Large intestine (tissue), 3 donors: ENCODE measurements at regions not wholly inside any gene's neighbourhood (a gene's known extent, or its start where the extent isn't known, plus 50 kb on each side); places are given as distances from the start of the nearest gene placed in this dataset.

ENCODE experiments used
- DNase-seq, 2 donors: peaks; one replicate each; pipeline versions ENCODE4 v3.0.0 to v3.0.0-alpha.2; 2013
- H3K27ac ChIP-seq: one replicate; pipeline ENCODE4 v1.5.1; 2013; ENCODE audit warnings: low read length
- H3K27me3 ChIP-seq: 2 replicates; pipeline ENCODE4 v1.6.1; 2013; ENCODE audit warnings: low read length; ENCODE audit not compliant: control insufficient read depth, insufficient read depth
- H3K36me3 ChIP-seq: 2 replicates; pipeline ENCODE4 v1.6.1; 2013; ENCODE audit warnings: low read length; ENCODE audit not compliant: control insufficient read depth, insufficient read depth
- H3K4me1 ChIP-seq: one replicate; pipeline ENCODE4 v1.6.1; 2013; ENCODE audit warnings: low read length; ENCODE audit not compliant: control insufficient read depth, insufficient read depth
- H3K4me3 ChIP-seq: one replicate; pipeline ENCODE4 v1.5.1; 2013; ENCODE audit warnings: low read length
- H3K9me3 ChIP-seq: one replicate; pipeline ENCODE4 v1.6.1; 2013; ENCODE audit warnings: mild to moderate bottlenecking, low read depth, low read length, moderate library complexity; ENCODE audit not compliant: control insufficient read depth
- WGBS: methylation state at CpG from one replicate; pipeline ENCODE4 v1.1.5; 2013; ENCODE audit warnings: low lambda C conversion rate; ENCODE audit not compliant: insufficient coverage; 5-methylcytosine and 5-hydroxymethylcytosine counted together

DNA sequence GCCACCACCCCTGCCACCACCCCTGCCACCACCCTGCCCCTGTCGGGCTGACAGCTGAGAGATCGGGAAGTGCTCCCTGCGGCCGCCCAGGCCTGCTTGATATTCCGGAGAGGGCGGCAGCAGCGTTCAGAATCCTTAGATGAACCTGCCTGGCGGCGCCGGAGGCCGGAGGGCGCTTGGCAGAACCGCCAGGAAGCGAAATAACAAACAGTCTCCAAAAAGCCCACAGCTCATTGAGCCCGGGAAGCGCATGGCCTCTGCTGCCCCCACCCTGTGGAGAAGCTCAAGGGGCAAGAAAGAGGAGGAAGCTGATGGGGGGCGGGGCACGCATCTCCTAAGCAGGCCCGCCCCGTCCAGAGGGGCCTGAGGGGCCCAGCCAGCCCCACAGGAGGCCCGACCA, 92.2 kb upstream of the MBOAT2 start:
- Histone ChIP-seq H3K27ac (no peak overlapping the region), H3K4me3 (no peak overlapping the region), H3K4me1 (no peaks in the 10 kb centered on the region), H3K36me3 (no peaks in the 10 kb centered on the region), H3K27me3 (peaks cover 5% of the 10 kb centered on the region), H3K9me3 (no peaks in the 10 kb centered on the region)
- DNase-seq, result peak in 1 of 2 donors; percentile 45
- no CpG with 5 or more reads among the region's 21 CpGs for WGBS

DNA sequence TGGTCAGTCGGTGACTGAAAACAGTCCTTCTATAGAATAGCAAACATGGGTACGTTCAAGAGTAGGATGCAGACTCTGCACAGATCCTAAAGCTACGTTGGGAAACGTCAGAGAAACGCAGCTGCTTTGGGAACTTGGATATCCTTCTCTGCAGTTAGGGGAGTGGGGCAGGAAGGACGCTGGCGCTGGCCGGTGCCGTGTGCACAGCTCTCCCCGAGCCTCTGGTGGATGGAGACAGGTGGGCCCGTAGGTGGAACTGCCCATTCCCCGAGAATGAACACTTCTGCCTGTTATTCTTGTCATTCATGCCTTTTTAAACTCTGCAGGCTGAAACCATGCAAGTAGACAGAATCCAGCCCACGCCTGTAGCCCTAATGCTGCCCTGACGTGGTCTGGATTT, 91.7 kb upstream of the MBOAT2 start:
- no peak overlapping the region for H3K27ac ChIP-seq
- H3K27me3 ChIP-seq, result peaks cover 5% of the 10 kb centered on the region
- DNase-seq, result no peak
- no peaks in the 10 kb centered on the region for H3K36me3 ChIP-seq
- no peaks in the 10 kb centered on the region for H3K9me3 ChIP-seq
- H3K4me1 ChIP-seq, result no peaks in the 10 kb centered on the region
- WGBS, result no CpG with 5 or more reads among the region's 14 CpGs
- H3K4me3 ChIP-seq, result no peak overlapping the region

DNA sequence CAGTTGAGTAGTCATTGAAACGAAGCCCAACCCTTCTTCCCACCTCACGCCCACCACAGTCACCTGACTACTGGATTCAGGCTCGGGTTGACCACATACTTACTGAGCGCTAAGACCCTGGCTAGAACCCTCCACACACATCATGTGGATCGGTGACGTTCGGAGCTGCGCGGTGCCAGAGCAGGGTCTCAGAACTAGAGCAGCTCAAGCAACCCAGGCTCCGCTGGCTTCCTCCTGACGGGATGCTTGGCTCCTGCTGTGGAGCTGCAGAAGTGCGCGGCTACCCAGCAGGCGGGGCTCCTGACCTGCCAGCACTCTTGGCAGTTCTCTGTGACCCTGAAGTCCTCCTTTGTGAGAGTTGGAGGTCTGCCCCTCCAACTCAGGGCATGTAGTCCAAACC, 90.6 kb upstream of the MBOAT2 start:
- Histone ChIP-seq H3K27ac (no peak overlapping the region), H3K4me1 (no peaks in the 10 kb centered on the region), H3K9me3 (no peaks in the 10 kb centered on the region), H3K36me3 (no peaks in the 10 kb centered on the region), H3K4me3 (no peak overlapping the region), H3K27me3 (peaks cover 5% of the 10 kb centered on the region)
- WGBS, result no CpG with 5 or more reads among the region's 14 CpGs
- DNase-seq, result no peak

DNA sequence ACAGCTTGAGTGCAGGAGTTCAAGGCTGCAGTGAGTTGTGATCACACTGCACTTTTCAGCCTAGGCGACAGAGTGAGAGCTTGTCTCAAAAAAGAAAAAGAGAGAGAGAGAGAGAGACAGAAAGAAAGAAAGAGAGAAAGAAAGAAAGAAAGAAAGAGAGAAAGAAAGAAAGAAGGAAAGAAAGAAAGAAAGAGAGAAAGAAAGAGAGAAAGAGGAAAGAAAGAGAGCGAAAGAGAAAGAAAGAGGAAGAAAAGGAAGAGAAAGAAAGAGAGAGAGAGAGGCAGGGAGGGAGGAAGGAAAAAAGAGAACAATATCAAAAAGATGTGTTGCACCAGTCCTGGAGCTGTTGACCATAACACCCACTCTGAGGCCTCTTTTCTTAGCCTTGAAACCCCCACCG, 89.8 kb upstream of the MBOAT2 start:
- Histone ChIP-seq H3K27ac (no peak overlapping the region), H3K27me3 (peaks cover 5% of the 10 kb centered on the region), H3K36me3 (no peaks in the 10 kb centered on the region), H3K4me3 (no peak overlapping the region), H3K4me1 (no peaks in the 10 kb centered on the region), H3K9me3 (no peaks in the 10 kb centered on the region)
- no peak for DNase-seq
- 100% methylated on average over 2 of the region's 3 CpGs for WGBS

DNA sequence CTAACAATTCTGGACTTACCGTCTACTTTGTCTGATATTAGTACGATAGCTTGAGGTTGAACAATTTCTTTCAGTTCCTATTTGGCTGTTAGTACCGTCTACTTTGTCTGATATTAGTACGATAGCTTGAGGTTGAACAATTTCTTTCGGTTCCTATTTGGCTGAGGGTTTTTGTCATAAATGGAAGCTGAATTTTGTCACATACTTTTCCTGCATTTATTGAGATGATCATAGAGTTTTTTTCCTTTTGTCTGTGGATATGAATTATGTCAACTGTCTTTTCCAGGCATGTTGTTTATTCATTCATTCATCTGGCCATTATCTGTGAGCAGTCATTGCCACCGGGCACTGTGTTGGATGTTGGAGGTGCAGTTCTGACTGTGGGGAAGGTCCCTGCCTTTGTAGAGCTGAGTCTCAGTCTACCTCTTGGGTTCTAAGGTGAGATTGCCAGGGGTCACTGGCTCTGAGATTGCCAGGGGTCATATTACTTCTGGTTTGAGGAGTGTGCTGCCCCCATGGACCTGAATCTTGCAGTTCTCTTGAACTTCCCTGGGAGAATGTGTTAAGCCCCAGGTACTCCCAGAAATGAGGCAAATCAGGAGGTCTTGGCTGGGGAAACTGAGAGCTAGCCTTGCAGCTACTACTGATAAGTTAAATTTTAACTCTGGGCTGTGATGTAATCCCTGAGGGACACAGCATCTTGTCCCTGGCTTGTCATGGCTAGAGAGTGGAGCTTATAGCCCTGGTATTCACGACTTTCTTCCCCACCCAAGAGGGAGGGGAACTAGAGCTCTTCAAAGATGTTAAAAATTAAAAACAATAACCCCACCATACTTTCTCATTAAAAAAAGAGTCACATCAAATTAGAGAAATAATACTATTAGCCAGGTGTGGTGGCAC, 89.1 kb upstream of the MBOAT2 start:
- Histone ChIP-seq H3K9me3 (no peaks in the 10 kb centered on the region), H3K36me3 (no peaks in the 10 kb centered on the region), H3K4me3 (no peak overlapping the region), H3K4me1 (no peaks in the 10 kb centered on the region), H3K27me3 (peaks cover 5% of the 10 kb centered on the region), H3K27ac (no peak overlapping the region)
- 100% methylated on average over 1 of the region's 7 CpGs for WGBS
- DNase-seq, result no peak

- no peak overlapping the region for H3K4me3 ChIP-seq
- H3K4me1 ChIP-seq, result no peaks in the 10 kb centered on the region
- H3K27ac ChIP-seq, result no peak overlapping the region
- no peak for DNase-seq
- no peaks in the 10 kb centered on the region for H3K9me3 ChIP-seq
- H3K27me3 ChIP-seq, result peaks cover 5% of the 10 kb centered on the region
- 60% methylated on average over 1 of the region's 1 CpG for WGBS
- H3K36me3 ChIP-seq, result no peaks in the 10 kb centered on the region
Measured at GRCh38 chr2:9091811-9092210, 88.3 kb upstream of the MBOAT2 start.

GRCh38 chr2:9089831-9090230, 86.3 kb upstream of the MBOAT2 start:
- no peak overlapping the region for H3K27ac ChIP-seq
- DNase-seq, result no peak
- no peaks in the 10 kb centered on the region for H3K9me3 ChIP-seq
- no peaks in the 10 kb centered on the region for H3K4me1 ChIP-seq
- WGBS, result 80% methylated on average over 1 of the region's 5 CpGs
- H3K4me3 ChIP-seq, result no peak overlapping the region
- no peaks in the 10 kb centered on the region for H3K36me3 ChIP-seq
- peaks cover 5% of the 10 kb centered on the region for H3K27me3 ChIP-seq

- H3K9me3 ChIP-seq, result no peaks in the 10 kb centered on the region
- no peaks in the 10 kb centered on the region for H3K27me3 ChIP-seq
- H3K4me3 ChIP-seq, result no peak overlapping the region
- 29% methylated on average over 4 of the region's 6 CpGs for WGBS
- H3K36me3 ChIP-seq, result no peaks in the 10 kb centered on the region
- H3K4me1 ChIP-seq, result no peaks in the 10 kb centered on the region
- H3K27ac ChIP-seq, result no peak overlapping the region
- no peak for DNase-seq
Measured at GRCh38 chr2:9087121-9087681, 83.7 kb upstream of the MBOAT2 start.

DNA sequence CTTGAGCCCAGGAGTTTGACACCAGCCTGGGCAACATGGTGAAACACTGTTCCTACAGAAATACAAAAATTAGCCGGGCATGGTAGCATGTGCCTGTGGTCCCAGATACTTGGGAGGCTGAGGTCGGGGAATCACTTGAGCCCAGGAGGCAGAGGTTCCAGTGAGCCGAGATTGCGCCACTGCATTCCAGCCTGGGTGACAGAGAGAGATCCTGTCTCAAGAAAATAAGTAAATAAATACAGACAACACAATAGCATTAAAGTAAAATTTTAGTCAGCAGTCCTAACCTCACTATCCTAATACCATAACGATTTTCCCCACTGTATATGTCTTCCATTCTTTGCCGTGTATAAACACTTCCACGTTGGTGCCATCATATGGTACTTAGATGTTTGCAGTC, 83.0 kb upstream of the MBOAT2 start:
- no peaks in the 10 kb centered on the region for H3K27me3 ChIP-seq
- H3K4me3 ChIP-seq, result no peak overlapping the region
- no peaks in the 10 kb centered on the region for H3K4me1 ChIP-seq
- no peaks in the 10 kb centered on the region for H3K36me3 ChIP-seq
- DNase-seq, result no peak
- H3K9me3 ChIP-seq, result no peaks in the 10 kb centered on the region
- no peak overlapping the region for H3K27ac ChIP-seq
- WGBS, result 76% methylated on average over 3 of the region's 7 CpGs

GRCh38 chr2:9085353-9085752, 81.9 kb upstream of the MBOAT2 start:
- H3K4me1 ChIP-seq, result no peaks in the 10 kb centered on the region
- no peak overlapping the region for H3K27ac ChIP-seq
- H3K9me3 ChIP-seq, result no peaks in the 10 kb centered on the region
- H3K36me3 ChIP-seq, result no peaks in the 10 kb centered on the region
- DNase-seq, result no peak
- H3K4me3 ChIP-seq, result no peak overlapping the region
- WGBS, result 100% methylated on average over 1 of the region's 2 CpGs
- no peaks in the 10 kb centered on the region for H3K27me3 ChIP-seq

- H3K9me3 ChIP-seq, result no peaks in the 10 kb centered on the region
- no peak overlapping the region for H3K4me3 ChIP-seq
- H3K27me3 ChIP-seq, result no peaks in the 10 kb centered on the region
- no CpG with 5 or more reads among the region's 3 CpGs for WGBS
- H3K27ac ChIP-seq, result no peak overlapping the region
- DNase-seq, result no peak
- H3K36me3 ChIP-seq, result no peaks in the 10 kb centered on the region
- no peaks in the 10 kb centered on the region for H3K4me1 ChIP-seq
Measured at GRCh38 chr2:9083287-9083686, 79.8 kb upstream of the MBOAT2 start.
